HFFc6 (cell line): ENCODE measurements at regions not wholly inside any gene's neighbourhood (a gene's known extent, or its start where the extent isn't known, plus 50 kb on each side); places are given as distances from the start of the nearest gene placed in this dataset.

ENCODE experiments used
- DNase-seq: peaks from one replicate; pipeline ENCODE4 v3.0.0-alpha.2; 2018
- H3K27ac Mint-ChIP-seq: 2 replicates; pipeline ENCODE4 v1.8.0; 2020; ENCODE audit warnings: mild to moderate bottlenecking, mixed read lengths
- H3K27me3 Mint-ChIP-seq: 2 replicates; pipeline ENCODE4 v1.8.0; 2021; ENCODE audit warnings: mild to moderate bottlenecking, moderate library complexity, mixed read lengths; ENCODE audit not compliant: insufficient read depth
- H3K36me3 Mint-ChIP-seq: 2 replicates; pipeline ENCODE4 v1.8.0; 2021; ENCODE audit warnings: low read depth, mixed read lengths
- H3K4me1 Mint-ChIP-seq: 2 replicates; pipeline ENCODE4 v1.8.0; 2020; ENCODE audit warnings: low read depth, mixed read lengths
- H3K4me3 Mint-ChIP-seq: 2 replicates; pipeline ENCODE4 v1.8.0; 2020; ENCODE audit warnings: mild to moderate bottlenecking, moderate library complexity, mixed read lengths
- H3K9me3 Mint-ChIP-seq: 2 replicates; pipeline ENCODE4 v1.8.0; 2020; ENCODE audit warnings: mild to moderate bottlenecking, mixed read lengths
- CTCF ChIP-seq: fragments of 200-600 bp; sonication (generic); IDR thresholded peaks from 2 replicates; pipeline ENCODE4 v1.5.0; 2021; ENCODE audit warnings: antibody characterized with exemption, mild to moderate bottlenecking

- TF ChIP-seq CTCF = no peak
Observed at GRCh38 chr1:198374288-198374687, 166.2 kb downstream of the ATP6V1G3 start.

GRCh38 chr1:198373376-198373775 is 167.1 kb downstream of the ATP6V1G3 start:
- Mint-ChIP-seq H3K36me3 (peaks cover 21% of the 10 kb centered on the region), H3K4me1 (peaks cover 21% of the 10 kb centered on the region), H3K9me3 (peaks cover 17% of the 10 kb centered on the region), H3K4me3 (no peak overlapping the region), H3K27ac (no peak overlapping the region), H3K27me3 (no peaks in the 10 kb centered on the region)
- no peak for TF ChIP-seq CTCF
- DNase-seq = no peak

More at GRCh38 chr1:198374288-198374687, 166.2 kb downstream of the ATP6V1G3 start:
- Mint-ChIP-seq H3K9me3 (peaks cover 17% of the 10 kb centered on the region), H3K27ac (no peak overlapping the region), H3K36me3 (peaks cover 21% of the 10 kb centered on the region), H3K27me3 (no peaks in the 10 kb centered on the region), H3K4me1 (peaks cover 21% of the 10 kb centered on the region), H3K4me3 (no peak overlapping the region)
- no peak for DNase-seq
